ENCODE measurements at regions not wholly inside any gene's neighbourhood (a gene's known extent, or its start where the extent isn't known, plus 50 kb on each side); places are given as distances from the start of the nearest gene placed in this dataset. TPM values are rescaled to one million over a fixed set of nuclear protein-coding genes. Genes with fewer than 3 reads are reported as not detected.

DNA sequence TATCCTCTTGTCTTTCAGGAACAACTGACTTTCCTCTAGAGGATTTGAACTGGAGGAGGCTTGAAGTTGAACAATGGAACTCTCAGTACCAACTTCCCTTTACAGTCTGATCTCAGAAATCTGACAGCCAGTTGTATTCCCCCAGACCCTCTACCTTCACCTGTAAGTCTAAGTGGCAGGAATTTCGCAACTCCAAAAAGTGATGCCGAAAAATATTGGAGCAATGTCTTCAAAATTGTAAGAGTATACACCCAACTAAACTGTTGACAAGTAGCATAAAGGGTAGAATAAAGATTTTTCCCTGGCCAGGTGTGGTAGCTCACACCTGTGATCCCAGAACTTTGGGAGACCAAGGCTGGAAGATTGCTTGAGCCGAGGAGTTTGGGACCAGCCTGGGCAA lies 69.1 kb upstream of the CFAP20DC start:
- DNase-seq (ENCODE audit: low read depth in 2 of 3, low spot score in 2 of 3), result no peak

DNA sequence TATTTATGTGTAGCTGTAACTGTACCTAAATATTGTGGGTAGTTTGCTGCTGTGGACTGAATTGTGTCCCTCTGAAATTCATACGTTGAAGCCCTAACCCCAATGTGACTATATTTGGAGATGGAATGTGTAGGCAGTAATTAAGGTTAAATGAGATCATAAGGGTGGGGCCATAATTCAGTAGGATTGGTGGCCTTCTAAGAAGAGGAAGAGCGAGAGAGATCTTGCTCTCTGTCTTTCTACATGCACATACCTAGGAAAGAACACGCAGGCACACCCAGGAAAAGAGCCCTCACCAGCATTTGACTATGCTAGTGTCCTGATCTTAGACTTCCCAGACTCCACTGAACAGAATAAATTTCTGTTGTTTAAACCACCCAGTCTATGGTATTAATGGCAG lies 67.6 kb upstream of the CFAP20DC start:
- no peak for DNase-seq (ENCODE audit: low read depth in 2 of 3, low spot score in 2 of 3)

DNA sequence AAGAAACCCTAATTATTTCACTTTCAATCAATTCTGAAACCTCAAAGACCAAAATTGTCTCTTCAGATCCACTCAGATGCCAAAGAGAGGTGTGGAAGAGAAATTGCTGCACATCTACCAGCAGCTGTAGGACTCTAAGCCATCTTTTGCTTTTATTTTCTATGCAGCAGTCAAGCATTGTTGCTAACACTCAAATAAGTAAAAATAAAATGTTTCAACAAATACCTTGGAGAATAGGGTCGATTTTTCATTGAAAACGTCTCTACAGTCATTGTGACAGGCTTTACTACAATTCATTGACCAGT lies 66.4 kb upstream of the CFAP20DC start:
- DNase-seq (ENCODE audit: low read depth in 2 of 3, low spot score in 2 of 3), result no peak

DNA sequence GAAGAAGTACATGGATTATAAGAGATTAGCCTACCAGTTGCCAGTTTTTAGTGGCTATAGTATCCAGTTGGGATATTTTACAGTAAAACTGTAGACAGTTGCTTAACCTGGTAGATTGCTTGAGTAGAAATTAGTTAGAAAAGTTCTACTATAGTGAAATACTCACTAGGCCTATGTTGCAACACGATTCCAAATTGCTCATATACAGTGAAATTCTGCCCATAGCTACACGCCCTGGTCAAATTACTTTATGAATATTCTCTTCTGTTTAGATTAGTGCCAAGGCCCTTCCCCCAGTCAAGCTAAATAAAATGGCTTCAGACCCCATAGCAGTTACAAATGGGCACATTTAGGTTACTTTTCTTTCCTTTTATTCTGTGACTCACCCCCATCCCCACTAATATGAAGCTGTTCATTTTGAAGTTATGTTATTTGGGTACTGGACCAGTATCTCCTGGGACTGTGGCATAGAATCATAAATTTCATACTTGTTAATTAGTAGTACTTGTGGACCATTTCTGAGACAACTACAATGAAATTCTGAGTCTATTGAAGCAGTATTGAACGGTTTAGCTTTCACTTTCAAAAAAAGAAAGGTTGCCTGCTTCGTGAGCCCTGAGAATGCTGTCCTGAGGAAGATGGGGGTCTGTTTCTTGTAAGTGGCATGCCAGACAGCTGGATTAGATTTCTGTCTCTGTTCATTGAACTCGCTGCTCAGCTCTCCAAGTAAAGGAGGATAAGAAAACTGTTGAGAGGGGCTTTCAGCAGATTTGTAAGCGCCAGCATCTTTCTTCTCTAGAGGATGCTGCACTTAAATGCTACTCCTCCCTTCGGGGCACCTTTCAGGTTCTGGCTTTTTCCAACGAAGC lies 65.8 kb upstream of the CFAP20DC start:
- no peak for DNase-seq (ENCODE audit: low read depth in 2 of 3, low spot score in 2 of 3)

DNA sequence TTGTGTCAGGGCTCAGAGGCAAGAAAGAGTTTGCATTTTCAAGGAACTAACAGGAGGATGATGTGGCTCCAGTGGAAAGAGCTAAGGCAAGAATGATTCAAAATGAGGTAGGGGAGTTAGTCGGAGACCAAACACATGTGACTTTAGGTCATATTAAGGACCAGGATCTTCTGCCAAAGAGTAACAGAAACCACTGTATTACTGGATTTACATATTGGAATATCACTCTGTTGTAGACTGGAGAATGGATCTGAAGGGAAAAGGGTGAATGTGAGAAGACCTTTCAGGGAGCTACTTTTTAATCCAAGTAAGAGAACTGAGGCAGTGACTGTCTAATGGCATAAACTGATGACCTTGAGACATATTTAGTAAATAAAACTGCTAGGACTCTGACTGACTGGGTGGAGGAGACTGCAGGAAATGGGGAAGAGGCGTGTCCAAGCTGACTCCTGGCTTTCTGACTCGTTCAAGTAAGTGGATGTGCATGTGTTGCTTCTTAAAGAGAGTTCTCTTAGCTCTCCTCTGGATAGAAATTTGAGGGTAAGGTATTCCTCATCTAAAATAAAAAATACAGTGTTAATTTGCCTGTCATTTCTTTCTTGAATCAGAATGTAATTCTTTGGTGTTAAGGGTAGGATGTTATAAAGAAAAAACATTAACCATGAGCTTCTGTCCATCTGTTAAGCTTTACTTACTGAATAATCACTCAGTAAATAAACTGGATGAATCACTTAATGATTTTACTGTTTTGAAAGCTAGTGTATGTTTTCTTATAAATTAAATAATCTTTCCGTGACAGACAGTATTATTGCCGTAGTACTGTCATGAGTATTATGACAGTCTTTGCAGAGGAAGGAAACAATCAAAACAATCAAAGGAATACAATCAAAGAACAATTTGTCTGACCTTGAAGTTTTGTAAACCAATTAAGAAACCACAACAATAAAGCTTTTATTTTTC lies 58.3 kb upstream of the CFAP20DC start:
- DNase-seq (ENCODE audit: low read depth in 2 of 3, low spot score in 2 of 3), result no peak

DNA sequence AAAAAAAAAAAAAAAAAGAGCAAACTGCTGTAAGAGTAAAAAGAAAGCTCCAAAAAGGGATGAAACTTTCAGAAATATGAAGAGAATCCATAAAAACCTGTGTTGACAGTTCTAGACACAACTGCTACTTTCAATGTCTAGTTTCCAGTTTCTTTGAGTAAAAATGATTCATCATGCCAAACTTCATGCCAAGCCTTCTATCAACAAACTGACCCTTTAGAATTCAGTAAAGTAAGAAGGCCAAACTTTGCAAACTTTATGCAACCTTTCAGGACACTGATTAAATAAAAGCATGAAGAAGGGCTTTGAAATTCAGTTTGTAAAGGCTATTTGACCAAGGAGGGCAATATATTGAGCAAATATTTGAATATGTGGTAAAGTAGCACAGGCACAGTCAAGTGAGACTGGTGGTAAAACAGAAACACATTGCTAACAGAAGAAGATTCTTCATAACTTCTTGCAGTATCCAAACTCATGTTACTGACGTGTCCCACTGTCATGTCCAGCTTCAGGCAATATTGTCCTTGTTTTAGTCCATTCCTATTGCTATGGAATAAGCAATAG lies 56.3 kb upstream of the CFAP20DC start:
- no peak for DNase-seq (ENCODE audit: low read depth in 2 of 3, low spot score in 2 of 3)

DNA sequence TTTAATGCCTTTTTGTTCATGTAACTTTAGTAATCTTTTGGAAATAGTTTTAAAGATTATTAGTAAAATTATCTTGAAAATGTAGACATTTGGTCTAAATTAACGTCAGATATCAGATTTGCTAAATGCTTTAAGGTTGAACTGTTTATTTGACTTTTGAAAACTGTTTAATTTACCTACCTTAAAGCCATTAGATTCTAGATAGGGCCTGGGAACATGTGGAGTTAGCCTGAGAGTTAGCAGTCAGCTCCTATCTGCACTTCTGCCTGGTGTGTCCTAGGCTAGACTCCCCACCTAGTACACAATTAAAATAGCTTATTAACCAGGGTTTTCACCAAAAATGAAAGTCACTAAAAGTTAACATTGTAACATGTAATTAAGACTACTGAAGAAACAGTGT lies 53.7 kb upstream of the CFAP20DC start:
- no peak for DNase-seq (ENCODE audit: low read depth in 2 of 3, low spot score in 2 of 3)

DNA sequence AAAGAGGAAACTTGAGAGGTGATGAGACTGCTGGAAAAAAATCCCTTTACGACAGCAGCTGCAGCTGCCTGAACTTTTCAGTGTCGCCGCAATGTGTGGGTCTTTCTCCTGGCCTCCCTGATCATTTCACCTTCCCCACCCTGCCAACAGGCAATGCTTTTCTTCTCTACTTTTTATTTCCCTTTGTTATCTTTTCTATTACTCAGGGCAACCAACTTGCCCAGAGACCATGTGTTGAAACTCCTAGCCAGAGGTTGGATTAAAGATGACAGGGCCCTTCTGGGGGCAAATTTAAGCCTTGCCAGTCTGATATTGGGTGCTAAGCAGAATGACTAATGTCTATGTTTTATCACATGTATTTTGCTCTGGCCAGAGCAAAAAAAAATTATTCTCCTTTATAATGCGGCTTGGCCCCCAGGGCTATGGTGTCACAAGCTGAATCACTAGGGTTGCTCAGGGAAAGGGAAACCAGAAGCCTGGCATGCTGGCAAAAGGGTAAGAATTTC lies 51.5 kb upstream of the CFAP20DC start:
- no peak for DNase-seq (ENCODE audit: low read depth in 2 of 3, low spot score in 2 of 3)

Small RNA genes lying in the stretch of these regions (small RNA-seq; reads per million reads assigned to genes)
- not detected for gene RF00017

Data from hematopoietic multipotent progenitor cell (in vitro differentiated cells).